ENCODE measurements at regions not wholly inside any gene's neighbourhood (a gene's known extent, or its start where the extent isn't known, plus 50 kb on each side); places are given as distances from the start of the nearest gene placed in this dataset.

DNA sequence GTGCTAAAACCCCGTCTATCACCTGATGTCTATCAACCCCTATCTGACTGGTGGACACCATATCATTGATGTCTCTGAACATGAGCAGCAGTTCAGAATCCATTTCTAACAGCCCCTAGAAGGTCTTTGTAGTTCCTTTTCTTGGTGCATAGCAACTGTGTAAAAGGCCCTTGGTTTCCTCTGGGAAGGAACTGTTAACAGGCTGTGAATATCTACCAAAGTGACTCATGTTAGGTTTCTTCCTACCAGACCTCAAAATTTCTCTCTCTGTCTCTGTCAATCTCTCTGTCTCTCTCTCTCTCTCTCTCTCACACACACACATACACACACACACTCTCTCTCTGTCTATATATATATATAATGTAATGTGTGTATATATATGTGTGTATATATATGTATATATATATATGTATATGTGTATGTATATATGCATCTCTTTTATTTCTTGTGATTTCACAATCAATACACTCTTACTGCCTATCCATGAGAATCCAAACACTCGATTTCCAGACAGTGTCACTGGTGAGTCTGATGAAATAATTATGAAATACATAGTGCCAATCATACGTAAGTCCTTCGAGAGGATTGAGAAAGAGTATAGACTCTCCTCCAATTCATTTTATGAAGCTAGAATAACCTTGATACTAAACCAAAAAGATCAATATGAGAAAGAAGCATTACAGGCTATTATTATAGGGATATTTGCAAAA is 335.9 kb upstream of the SLCO3A1 start:
- Mint-ChIP-seq H3K27me3 (no peaks in the 10 kb centered on the region), H3K36me3 (ENCODE audit: insufficient read depth) (peaks cover 2% of the 10 kb centered on the region), H3K9me3 (no peaks in the 10 kb centered on the region), H3K4me1 (peaks cover 9% of the 10 kb centered on the region), H3K4me3 (no peak overlapping the region), H3K27ac (ENCODE audit: low read depth) (no peak overlapping the region)
- no peak for DNase-seq (ENCODE audit: low spot score in 2 of 2)
- no peak for ATAC-seq (replicated peaks; ENCODE audit: extremely low read depth, poor library complexity, severe bottlenecking)

DNA sequence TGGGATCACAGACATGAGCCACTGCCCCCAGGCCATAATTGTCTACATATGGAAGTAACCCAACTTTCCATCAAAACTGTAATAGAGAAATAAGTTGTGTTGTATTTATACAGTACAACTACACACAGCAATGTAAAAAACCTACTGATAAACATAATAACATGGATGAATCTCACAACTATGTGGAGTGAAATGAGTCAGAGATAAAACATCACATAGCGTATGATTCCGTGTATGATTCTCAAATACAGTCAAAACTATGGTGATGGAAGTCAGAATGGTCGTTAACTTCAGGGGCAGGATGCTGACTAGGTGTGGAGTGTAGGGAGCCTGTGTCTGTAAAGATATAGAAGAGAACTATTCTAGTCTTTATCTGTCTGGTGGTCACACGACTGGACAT is 332.7 kb upstream of the SLCO3A1 start:
- no peak for ATAC-seq (replicated peaks; ENCODE audit: extremely low read depth, poor library complexity, severe bottlenecking)
- no peaks in the 10 kb centered on the region for H3K9me3 Mint-ChIP-seq

GRCh38 chr15:91521548-91521947 is 332.0 kb upstream of the SLCO3A1 start:
- no peak for ATAC-seq (replicated peaks; ENCODE audit: extremely low read depth, poor library complexity, severe bottlenecking)
- peaks cover 15% of the 10 kb centered on the region for H3K4me1 Mint-ChIP-seq
- H3K27ac Mint-ChIP-seq (ENCODE audit: low read depth), result no peak overlapping the region
- no peak overlapping the region for H3K4me3 Mint-ChIP-seq
- peaks cover 2% of the 10 kb centered on the region for H3K36me3 Mint-ChIP-seq (ENCODE audit: insufficient read depth)
- DNase-seq (ENCODE audit: low spot score in 2 of 2), result no peak
- peaks cover 21% of the 10 kb centered on the region for H3K27me3 Mint-ChIP-seq
- no peaks in the 10 kb centered on the region for H3K9me3 Mint-ChIP-seq

More for the DNA sequence above, 332.7 kb upstream of the SLCO3A1 start:
- DNase-seq (ENCODE audit: low spot score in 2 of 2), result no peak
- Mint-ChIP-seq H3K36me3 (ENCODE audit: insufficient read depth) (peaks cover 2% of the 10 kb centered on the region), H3K4me3 (no peak overlapping the region), H3K4me1 (peaks cover 15% of the 10 kb centered on the region), H3K27ac (ENCODE audit: low read depth) (no peak overlapping the region), H3K27me3 (peaks cover 14% of the 10 kb centered on the region)

DNA sequence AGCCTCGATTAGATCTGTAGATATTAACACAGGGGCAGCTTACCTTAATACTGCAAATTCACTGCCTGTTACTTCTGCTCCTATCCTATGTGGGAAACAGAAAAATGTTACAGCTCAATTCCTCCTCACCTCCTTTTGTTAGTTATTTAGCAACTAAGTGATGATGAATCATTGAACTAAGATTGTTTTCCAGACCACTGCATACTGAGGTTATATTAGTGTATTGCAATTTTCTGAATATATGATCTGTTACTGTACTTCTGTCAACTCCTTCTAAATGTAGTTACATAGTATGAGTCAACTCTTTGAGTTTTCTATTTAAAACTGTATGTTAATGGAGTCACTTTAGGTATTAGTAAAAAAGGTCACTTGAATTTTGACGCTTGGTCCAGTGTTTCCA is 331.5 kb upstream of the SLCO3A1 start:
- Mint-ChIP-seq H3K36me3 (ENCODE audit: insufficient read depth) (peaks cover 2% of the 10 kb centered on the region), H3K9me3 (no peaks in the 10 kb centered on the region), H3K4me3 (no peak overlapping the region), H3K4me1 (peaks cover 15% of the 10 kb centered on the region), H3K27me3 (peaks cover 25% of the 10 kb centered on the region), H3K27ac (ENCODE audit: low read depth) (no peak overlapping the region)
- no peak for DNase-seq (ENCODE audit: low spot score in 2 of 2)
- no peak for ATAC-seq (replicated peaks; ENCODE audit: extremely low read depth, poor library complexity, severe bottlenecking)

DNA sequence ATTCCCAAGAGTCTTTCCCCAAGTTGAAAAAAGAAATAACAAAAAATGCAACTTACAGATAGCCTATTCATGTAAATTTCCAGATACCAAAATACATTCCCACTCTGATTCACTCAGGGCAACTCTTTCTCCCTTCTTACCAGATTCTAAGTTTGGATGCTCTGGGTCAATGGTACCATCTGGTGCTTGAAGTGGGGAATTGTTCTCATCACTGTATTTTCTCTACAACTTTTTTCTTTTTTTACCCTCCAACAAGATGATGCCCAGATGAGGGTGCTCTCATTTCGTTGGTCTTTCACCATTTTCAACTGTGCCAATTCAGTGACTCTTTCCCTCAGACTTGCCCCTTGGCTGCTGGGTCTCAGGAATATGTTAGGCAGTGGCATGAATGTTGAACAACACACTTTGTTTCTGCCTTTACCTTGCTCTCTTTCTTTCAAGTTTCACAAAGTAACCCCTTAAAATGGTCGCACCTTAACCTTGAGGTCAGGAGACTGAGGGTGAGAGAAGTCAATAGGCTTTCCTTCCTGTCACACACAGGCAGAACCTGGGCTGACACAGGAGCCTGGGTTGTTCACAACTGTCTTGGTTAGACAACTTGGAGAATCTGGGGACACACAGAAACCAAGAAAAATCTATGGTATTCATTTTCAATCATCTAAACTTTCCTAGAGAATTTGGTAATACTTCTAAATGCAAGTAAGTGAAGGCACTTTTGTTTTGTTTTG is 330.7 kb upstream of the SLCO3A1 start:
- H3K4me1 Mint-ChIP-seq, result peaks cover 10% of the 10 kb centered on the region
- peak overlapping the region; percentile 33 for H3K4me3 Mint-ChIP-seq
- no peak overlapping the region for H3K27ac Mint-ChIP-seq (ENCODE audit: low read depth)
- H3K9me3 Mint-ChIP-seq, result no peaks in the 10 kb centered on the region
- DNase-seq (ENCODE audit: low spot score in 2 of 2) (no peak), ATAC-seq (replicated peaks; ENCODE audit: extremely low read depth, poor library complexity, severe bottlenecking) (peak; percentile 65)
- peaks cover 2% of the 10 kb centered on the region for H3K36me3 Mint-ChIP-seq (ENCODE audit: insufficient read depth)
- H3K27me3 Mint-ChIP-seq, result peaks cover 33% of the 10 kb centered on the region

DNA sequence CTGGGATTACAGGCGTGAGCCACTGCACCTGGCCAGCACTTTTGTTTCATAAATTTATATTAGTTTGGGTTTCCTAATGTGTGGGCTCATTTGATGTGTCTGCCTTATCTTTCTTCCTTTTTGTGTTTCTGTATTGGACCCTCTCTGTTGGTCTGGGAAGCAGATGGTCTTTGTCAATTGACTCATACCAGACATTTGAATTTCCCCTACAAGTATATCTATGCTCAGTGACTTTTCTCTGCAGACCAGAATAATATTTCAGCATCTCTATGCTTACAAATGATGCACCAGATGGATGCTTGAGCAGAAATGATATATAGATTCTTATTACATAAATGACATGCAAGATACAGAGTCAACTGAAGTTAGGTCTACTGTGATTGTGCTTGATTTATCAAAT is 329.9 kb upstream of the SLCO3A1 start:
- Mint-ChIP-seq H3K4me1 (peaks cover 10% of the 10 kb centered on the region), H3K4me3 (no peak overlapping the region), H3K27ac (ENCODE audit: low read depth) (no peak overlapping the region), H3K27me3 (peaks cover 38% of the 10 kb centered on the region), H3K36me3 (ENCODE audit: insufficient read depth) (peaks cover 2% of the 10 kb centered on the region), H3K9me3 (no peaks in the 10 kb centered on the region)
- DNase-seq (ENCODE audit: low spot score in 2 of 2) (no peak), ATAC-seq (replicated peaks; ENCODE audit: extremely low read depth, poor library complexity, severe bottlenecking) (no peak)

DNA sequence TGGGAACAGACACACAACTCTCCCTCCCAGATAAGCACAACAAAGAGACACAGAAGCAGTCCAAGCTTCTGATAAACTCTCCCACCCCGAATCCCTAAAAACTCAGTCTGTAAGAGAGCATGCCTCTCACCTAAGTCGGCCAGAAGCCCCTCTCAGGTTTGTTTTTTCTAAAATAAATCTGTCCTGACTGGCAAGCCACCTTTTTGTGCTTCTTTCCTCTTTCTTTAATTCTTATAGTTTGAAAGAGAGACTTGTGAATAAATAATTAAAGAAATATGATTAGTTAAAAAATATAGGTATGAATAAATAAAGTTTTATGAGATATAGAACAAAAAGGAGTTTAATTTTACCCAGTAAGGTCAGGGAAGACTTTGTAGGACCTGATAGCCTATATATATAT is 329.0 kb upstream of the SLCO3A1 start:
- peaks cover 10% of the 10 kb centered on the region for H3K4me1 Mint-ChIP-seq
- H3K36me3 Mint-ChIP-seq (ENCODE audit: insufficient read depth), result peaks cover 2% of the 10 kb centered on the region
- DNase-seq (ENCODE audit: low spot score in 2 of 2), result no peak
- no peak overlapping the region for H3K4me3 Mint-ChIP-seq
- H3K27ac Mint-ChIP-seq (ENCODE audit: low read depth), result no peak overlapping the region
- H3K27me3 Mint-ChIP-seq, result peaks cover 47% of the 10 kb centered on the region
- H3K9me3 Mint-ChIP-seq, result no peaks in the 10 kb centered on the region
- no peak for ATAC-seq (replicated peaks; ENCODE audit: extremely low read depth, poor library complexity, severe bottlenecking)

DNA sequence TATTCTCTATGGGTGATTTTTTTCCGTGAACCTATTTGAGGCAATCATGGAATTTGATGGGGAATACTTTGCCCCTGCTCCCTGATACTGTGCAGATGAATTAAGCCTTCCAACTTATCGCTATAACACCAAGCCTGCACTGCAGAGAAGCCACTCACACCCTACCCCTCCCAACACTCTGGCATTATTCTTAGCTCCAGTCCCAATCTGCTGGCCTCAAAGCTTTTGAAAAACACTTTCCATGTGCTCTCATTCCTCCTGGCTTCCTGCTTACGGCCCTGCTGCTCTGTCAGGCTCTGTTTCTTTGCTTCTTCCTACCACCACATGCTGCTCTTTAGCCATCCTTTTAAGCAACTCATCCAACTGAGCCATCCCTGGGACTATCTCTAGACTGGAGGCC is 327.8 kb upstream of the SLCO3A1 start:
- Mint-ChIP-seq H3K36me3 (ENCODE audit: insufficient read depth) (peaks cover 2% of the 10 kb centered on the region), H3K27me3 (peaks cover 59% of the 10 kb centered on the region), H3K9me3 (no peaks in the 10 kb centered on the region), H3K4me3 (no peak overlapping the region), H3K4me1 (peaks cover 10% of the 10 kb centered on the region), H3K27ac (ENCODE audit: low read depth) (no peak overlapping the region)
- no peak for DNase-seq (ENCODE audit: low spot score in 2 of 2)
- ATAC-seq (replicated peaks; ENCODE audit: extremely low read depth, poor library complexity, severe bottlenecking), result no peak

DNA sequence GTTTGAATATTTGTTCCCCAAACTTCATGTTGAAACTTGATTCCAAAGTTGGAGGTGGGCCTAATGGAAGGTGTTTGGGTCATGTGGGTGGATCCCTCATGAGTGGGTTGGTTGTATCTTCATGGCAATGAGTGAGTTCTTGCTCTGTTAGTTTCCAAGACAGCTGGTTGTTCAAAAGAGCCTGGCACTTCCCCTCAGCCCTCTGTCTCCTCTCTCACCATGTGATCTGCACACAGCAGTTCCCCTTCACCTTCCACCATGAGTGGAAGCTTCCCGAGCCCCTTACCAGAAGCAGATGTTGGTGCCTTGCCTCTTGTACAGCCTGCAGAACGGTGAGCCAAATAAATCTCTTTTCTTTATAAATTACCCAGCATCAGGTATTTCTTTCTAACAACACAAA is 327.1 kb upstream of the SLCO3A1 start:
- H3K4me1 Mint-ChIP-seq, result peaks cover 10% of the 10 kb centered on the region

DNA sequence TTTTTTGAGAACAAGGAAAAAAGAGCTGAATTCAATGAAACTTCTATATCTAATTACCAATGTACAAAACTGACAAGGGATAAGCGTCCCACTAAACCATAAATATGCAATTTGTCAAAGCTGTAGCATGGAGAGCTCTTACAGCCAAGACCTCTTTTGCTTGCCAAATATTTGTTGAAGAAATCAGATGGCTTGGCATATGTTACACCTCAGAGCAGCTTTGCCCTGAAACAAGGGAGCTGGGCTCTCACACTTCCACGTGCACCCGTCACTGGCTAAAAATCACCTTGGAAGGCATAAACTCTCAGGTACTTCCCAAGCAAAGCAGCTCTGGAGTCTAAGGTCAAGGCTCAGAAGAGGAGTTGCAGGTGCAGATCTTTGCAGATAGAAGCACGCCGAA is 324.7 kb upstream of the SLCO3A1 start:
- no peak for DNase-seq (ENCODE audit: low spot score in 2 of 2)
- Mint-ChIP-seq H3K9me3 (no peaks in the 10 kb centered on the region), H3K4me3 (no peak overlapping the region), H3K27me3 (peaks cover 57% of the 10 kb centered on the region), H3K36me3 (ENCODE audit: insufficient read depth) (no peaks in the 10 kb centered on the region), H3K27ac (ENCODE audit: low read depth) (no peak overlapping the region), H3K4me1 (no peaks in the 10 kb centered on the region)
- ATAC-seq (replicated peaks; ENCODE audit: extremely low read depth, poor library complexity, severe bottlenecking), result no peak

More for the DNA sequence above, 327.1 kb upstream of the SLCO3A1 start:
- no peak for ATAC-seq (replicated peaks; ENCODE audit: extremely low read depth, poor library complexity, severe bottlenecking)
- DNase-seq (ENCODE audit: low spot score in 2 of 2), result no peak
- no peak overlapping the region for H3K27ac Mint-ChIP-seq (ENCODE audit: low read depth)
- peaks cover 60% of the 10 kb centered on the region for H3K27me3 Mint-ChIP-seq
- peaks cover 2% of the 10 kb centered on the region for H3K36me3 Mint-ChIP-seq (ENCODE audit: insufficient read depth)
- no peak overlapping the region for H3K4me3 Mint-ChIP-seq
- H3K9me3 Mint-ChIP-seq, result no peaks in the 10 kb centered on the region

DNA sequence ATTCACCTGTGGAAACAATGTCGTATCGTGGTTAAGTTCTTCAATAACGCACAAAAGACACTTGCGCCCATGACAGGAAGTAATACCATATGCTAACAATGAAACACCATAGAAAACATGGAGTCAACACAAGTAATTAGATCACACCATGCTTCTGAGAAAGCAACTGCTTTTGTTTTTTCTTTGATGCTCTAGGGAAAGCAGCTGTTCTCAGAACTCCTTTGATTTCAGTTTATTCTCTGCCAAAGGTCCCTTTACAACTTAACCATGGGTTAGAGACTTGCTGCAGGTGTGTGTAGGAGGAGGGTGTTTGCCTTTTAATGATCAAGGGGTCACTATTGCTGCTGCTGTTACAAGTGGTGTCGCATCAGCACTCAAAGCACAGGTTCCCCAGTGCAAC is 324.0 kb upstream of the SLCO3A1 start:
- DNase-seq (ENCODE audit: low spot score in 2 of 2), result no peak
- Mint-ChIP-seq H3K27ac (ENCODE audit: low read depth) (no peak overlapping the region), H3K36me3 (ENCODE audit: insufficient read depth) (no peaks in the 10 kb centered on the region), H3K27me3 (peaks cover 52% of the 10 kb centered on the region), H3K4me1 (no peaks in the 10 kb centered on the region), H3K9me3 (no peaks in the 10 kb centered on the region), H3K4me3 (no peak overlapping the region)
- ATAC-seq (replicated peaks; ENCODE audit: extremely low read depth, poor library complexity, severe bottlenecking), result no peak

GRCh38 chr15:91530279-91530678 is 323.2 kb upstream of the SLCO3A1 start:
- Mint-ChIP-seq H3K9me3 (no peaks in the 10 kb centered on the region), H3K27me3 (peaks cover 52% of the 10 kb centered on the region), H3K36me3 (ENCODE audit: insufficient read depth) (no peaks in the 10 kb centered on the region), H3K27ac (ENCODE audit: low read depth) (no peak overlapping the region), H3K4me3 (no peak overlapping the region), H3K4me1 (no peaks in the 10 kb centered on the region)
- no peak for DNase-seq (ENCODE audit: low spot score in 2 of 2)
- no peak for ATAC-seq (replicated peaks; ENCODE audit: extremely low read depth, poor library complexity, severe bottlenecking)

DNA sequence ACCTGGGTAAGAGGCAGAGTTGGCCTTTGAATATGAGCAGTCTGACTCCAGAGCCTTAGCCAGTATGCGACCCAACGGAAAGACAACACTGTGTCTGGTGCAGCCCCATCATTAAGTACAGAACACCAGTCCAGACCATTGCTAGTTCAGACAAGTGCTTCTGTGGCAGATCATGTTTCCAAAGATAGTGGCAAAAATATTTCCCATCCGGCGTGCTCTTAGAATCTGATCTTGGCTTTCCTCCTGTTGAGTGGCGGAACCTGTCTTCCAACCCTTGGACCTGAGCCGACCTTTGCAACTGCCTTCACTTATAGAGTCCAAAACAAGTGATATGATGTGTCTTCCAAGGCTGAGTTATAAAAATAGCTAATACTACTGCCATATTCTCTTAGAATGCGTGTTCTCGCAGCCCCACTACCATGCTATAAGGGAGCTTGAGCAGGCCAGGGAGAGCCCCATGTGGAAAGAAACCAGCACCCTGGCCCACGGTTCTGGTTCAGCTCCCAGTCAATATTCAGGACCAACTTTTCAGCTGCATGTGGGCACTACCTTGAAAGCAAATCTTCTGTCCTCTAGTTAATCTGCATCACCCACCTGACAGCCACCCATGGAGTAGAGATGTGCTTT is 322.4 kb upstream of the SLCO3A1 start:
- ATAC-seq (replicated peaks; ENCODE audit: extremely low read depth, poor library complexity, severe bottlenecking) (no peak), DNase-seq (ENCODE audit: low spot score in 2 of 2) (no peak)
- Mint-ChIP-seq H3K9me3 (no peaks in the 10 kb centered on the region), H3K27ac (ENCODE audit: low read depth) (no peak overlapping the region), H3K27me3 (peaks cover 44% of the 10 kb centered on the region), H3K4me3 (no peak overlapping the region), H3K4me1 (no peaks in the 10 kb centered on the region), H3K36me3 (ENCODE audit: insufficient read depth) (no peaks in the 10 kb centered on the region)

All from central memory CD8-positive, alpha-beta T cell (primary cell).